Fibroblast of peridontal ligament (primary cell): ENCODE measurements at regions not wholly inside any gene's neighbourhood (a gene's known extent, or its start where the extent isn't known, plus 50 kb on each side); places are given as distances from the start of the nearest gene placed in this dataset.
"Not testable (repeated sequence)": the region's sequence is repeated elsewhere in the genome, so short reads cannot be mapped to it uniquely, and the experiment has no call there.

Experiments
- DNase-seq: peaks from one replicate; pipeline ENCODE4 v3.0.0-alpha.2; 2010; ENCODE audit errors: extremely low read depth

GRCh38 chr13:50267917-50268316, 252.7 kb downstream of the KCNRG start:
- DNase-seq, result no peak

- peak; percentile 23 for DNase-seq
Observed at GRCh38 chr13:50268500-50268899, 253.3 kb downstream of the KCNRG start.

- DNase-seq, result no peak
Observed at GRCh38 chr13:50274181-50274580, 258.9 kb downstream of the KCNRG start.

GRCh38 chr13:50275392-50276063, 260.3 kb downstream of the KCNRG start:
- DNase-seq, result no peak

- no peak for DNase-seq
Observed at GRCh38 chr13:50276550-50276949, 261.3 kb downstream of the KCNRG start.

DNA sequence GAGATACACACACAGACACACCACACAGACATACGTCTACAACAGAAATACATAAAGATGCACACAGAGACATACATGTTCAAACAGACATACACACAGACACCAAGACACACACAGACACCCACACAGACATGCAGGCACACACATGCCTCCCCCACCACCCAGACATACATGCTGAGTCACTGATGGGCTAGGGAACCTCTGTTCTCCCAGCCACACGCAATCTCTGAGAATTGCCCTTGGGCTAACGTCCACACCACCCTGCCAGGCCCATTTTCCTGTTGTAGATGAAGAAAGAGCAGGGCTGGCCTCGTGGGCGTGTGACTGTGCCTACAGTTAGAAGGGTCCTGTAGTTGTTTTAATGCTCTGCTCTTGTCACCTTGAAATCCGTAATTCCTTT, 261.9 kb downstream of the KCNRG start:
- no peak for DNase-seq

- no peak for DNase-seq
Observed at GRCh38 chr13:50277906-50278305, 262.7 kb downstream of the KCNRG start.

- no peak for DNase-seq
Observed at GRCh38 chr13:50280441-50280937, 265.2 kb downstream of the KCNRG start.

- no peak for DNase-seq
Observed at GRCh38 chr13:50282016-50282415, 266.8 kb downstream of the KCNRG start.

GRCh38 chr13:50283017-50283416, 267.8 kb downstream of the KCNRG start:
- DNase-seq, result no peak

DNA sequence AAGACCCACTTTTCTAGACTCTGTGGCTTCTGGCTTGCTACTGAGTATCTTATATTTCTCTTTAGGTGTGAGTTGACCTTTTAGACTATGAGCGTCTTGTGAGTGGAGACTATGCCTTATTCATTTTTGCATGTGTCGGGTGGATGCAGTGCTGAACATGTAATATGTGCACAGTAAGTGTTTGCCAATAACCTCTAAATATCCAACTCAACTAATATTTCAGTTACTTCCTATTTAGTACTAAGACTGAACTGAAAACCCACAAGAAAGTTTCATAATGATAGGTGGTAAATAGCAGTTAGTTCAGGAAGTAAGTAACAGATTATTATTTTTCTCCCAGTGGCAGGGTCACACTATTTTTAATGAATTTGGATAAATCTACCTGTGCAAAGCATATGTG, 269.3 kb downstream of the KCNRG start:
- DNase-seq, result no peak

- DNase-seq, result no peak
Observed at GRCh38 chr13:50285283-50285682, 270.0 kb downstream of the KCNRG start.

GRCh38 chr13:50286324-50286723, 271.1 kb downstream of the KCNRG start:
- DNase-seq, result no peak

GRCh38 chr13:50290186-50290585, 274.9 kb downstream of the KCNRG start:
- DNase-seq, result no peak

DNA sequence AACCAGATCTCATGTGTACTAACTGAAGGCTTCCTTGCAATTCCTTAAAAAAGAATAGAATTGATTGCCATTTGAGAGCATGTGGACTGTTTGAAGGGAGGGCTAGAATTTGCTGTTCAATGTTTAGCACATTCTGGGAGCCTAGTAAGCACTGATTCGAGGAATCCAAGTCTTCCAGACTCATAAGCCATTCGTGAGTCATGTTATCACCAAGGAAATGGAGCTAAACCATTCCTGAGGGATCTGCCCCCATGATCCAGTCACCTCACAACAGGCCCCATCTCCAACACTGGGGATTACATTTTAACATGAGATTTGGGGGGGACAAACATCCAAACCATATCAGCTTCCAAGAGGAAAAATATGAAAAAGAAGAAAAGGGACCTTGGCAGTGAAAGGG, 276.4 kb downstream of the KCNRG start:
- DNase-seq, result peak; percentile 13

DNA sequence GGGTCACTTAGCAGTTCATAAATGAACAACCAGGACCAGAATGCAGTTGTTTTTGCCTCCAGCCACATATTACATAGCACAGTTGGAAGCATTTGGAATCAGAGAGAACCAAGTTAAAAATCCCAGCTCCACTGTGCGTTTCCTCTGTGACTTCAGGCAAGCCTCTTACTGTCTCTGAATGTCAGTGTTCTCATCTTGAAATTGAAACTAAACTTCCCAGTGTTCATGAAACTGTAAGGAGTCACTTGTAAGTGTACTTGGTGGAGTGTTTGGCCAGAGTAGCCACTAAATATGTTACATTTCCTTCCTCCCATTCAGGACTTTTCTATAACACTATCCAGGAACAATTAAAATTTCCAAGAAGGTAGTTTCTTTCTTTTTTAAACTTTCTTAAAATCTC, 276.8 kb downstream of the KCNRG start:
- DNase-seq, result peak; percentile 8

GRCh38 chr13:50294425-50294824, 279.2 kb downstream of the KCNRG start:
- DNase-seq, result not testable (repeated sequence)

GRCh38 chr13:50299546-50300249, 284.5 kb downstream of the KCNRG start:
- DNase-seq, result peak; percentile 67

GRCh38 chr13:50303963-50304721, 288.9 kb downstream of the KCNRG start:
- DNase-seq, result no peak

GRCh38 chr13:50306156-50306555, 290.9 kb downstream of the KCNRG start:
- DNase-seq, result no peak

- DNase-seq, result no peak
Observed at GRCh38 chr13:50309318-50309717, 294.1 kb downstream of the KCNRG start.

- DNase-seq, result no peak
Observed at GRCh38 chr13:50309882-50310594, 294.8 kb downstream of the KCNRG start.
